Neural cell (in vitro differentiated cells): ENCODE measurements at regions not wholly inside any gene's neighbourhood (a gene's known extent, or its start where the extent isn't known, plus 50 kb on each side); places are given as distances from the start of the nearest gene placed in this dataset.

ENCODE experiments used
- H2AFZ ChIP-seq: fragments of 200-600, 300-800 bp; sonication (generic), shearing (Covaris generic); 2 replicates; pipeline ENCODE4 v1.6.0; 2014; ENCODE audit warnings: low read depth, mild to moderate bottlenecking, antibody characterized with exemption, low read length, moderate library complexity
- H3F3A ChIP-seq: fragments of 200-600 bp; shearing (Covaris generic); 2 replicates; pipeline ENCODE4 v1.6.1; 2016; ENCODE audit warnings: mild to moderate bottlenecking, moderate library complexity, mixed read lengths, antibody characterized with exemption, low read length; ENCODE audit not compliant: insufficient read depth, poor library complexity, severe bottlenecking
- H3K27ac ChIP-seq: fragments of 200-600, 300-800 bp; sonication (generic), shearing (Covaris generic); 2 replicates; pipeline ENCODE4 v1.5.1; 2014; ENCODE audit warnings: mild to moderate bottlenecking, low read length, moderate library complexity
- H3K27me3 ChIP-seq: fragments of 300-800, 200-600 bp; sonication (generic), shearing (Covaris generic); 2 replicates; pipeline ENCODE4 v1.6.0; 2014; ENCODE audit warnings: mild to moderate bottlenecking, low read depth, low read length, moderate library complexity; ENCODE audit not compliant: insufficient read depth
- H3K36me3 ChIP-seq: fragments of 300-800, 200-600 bp; sonication (generic), shearing (Covaris generic); 2 replicates; pipeline ENCODE4 v1.5.1; 2014; ENCODE audit warnings: mild to moderate bottlenecking, antibody characterized with exemption, low read length, moderate library complexity; ENCODE audit not compliant: insufficient read depth
- H3K4me2 ChIP-seq: fragments of 300-800, 200-600 bp; sonication (generic), shearing (Covaris generic); 2 replicates; pipeline ENCODE4 v1.6.0; 2014; ENCODE audit warnings: mild to moderate bottlenecking, low read length
- H3K4me3 ChIP-seq: fragments of 300-800, 200-600 bp; sonication (generic), shearing (Covaris generic); 2 replicates; pipeline ENCODE4 v1.5.1; 2014; ENCODE audit warnings: mild to moderate bottlenecking, low read length, moderate library complexity
- H3K79me2 ChIP-seq: fragments of 200-600 bp; shearing (Covaris generic); replicated peaks from 2 replicates; pipeline ENCODE4 v1.6.0; 2014; ENCODE audit warnings: mild to moderate bottlenecking, low read length, moderate library complexity; ENCODE audit not compliant: insufficient read depth
- H3K9ac ChIP-seq: fragments of 300-800, 200-600 bp; sonication (generic), shearing (Covaris generic); 2 replicates; pipeline ENCODE4 v1.6.1; 2016; ENCODE audit warnings: mild to moderate bottlenecking, low read length, mixed read lengths
- H3K9me2 ChIP-seq: fragments of 200-600 bp; shearing (Covaris generic); 2 replicates; pipeline ENCODE4 v1.6.1; 2016; ENCODE audit warnings: mild to moderate bottlenecking, low read length, mixed read lengths; ENCODE audit not compliant: insufficient read depth
- H3K9me3 ChIP-seq: fragments of 200-600, 300-800 bp; sonication (generic), shearing (Covaris generic); 2 replicates; pipeline ENCODE4 v1.6.1; 2016; ENCODE audit warnings: mild to moderate bottlenecking, mixed run types, low read length, moderate library complexity, mixed read lengths
- H4K20me1 ChIP-seq: fragments of 200-600 bp; shearing (Covaris generic); 2 replicates; pipeline ENCODE4 v1.6.1; 2016; ENCODE audit warnings: mild to moderate bottlenecking, mixed run types; ENCODE audit not compliant: insufficient read depth
- EP300 ChIP-seq: fragments of 450-650 bp; conservative IDR thresholded peaks from 2 replicates; pipeline ENCODE4 v1.6.1; 2014; ENCODE audit warnings: antibody characterized with exemption, mild to moderate bottlenecking, moderate library complexity; ENCODE audit not compliant: poor library complexity, severe bottlenecking
- EZH2 ChIP-seq: fragments of 200-600, 300-800 bp; shearing (Covaris generic), sonication (generic); IDR thresholded peaks from 2 replicates; pipeline ENCODE4 v1.6.1; 2014; ENCODE audit warnings: antibody characterized with exemption, low read length, borderline replicate concordance, mild to moderate bottlenecking; ENCODE audit not compliant: insufficient read depth, poor library complexity, severe bottlenecking
- MXI1 ChIP-seq: fragments of 450-650 bp; conservative IDR thresholded peaks from 2 replicates; pipeline ENCODE4 v1.6.1; 2014; ENCODE audit warnings: antibody characterized with exemption, mild to moderate bottlenecking; ENCODE audit not compliant: poor library complexity, severe bottlenecking
- POLR2AphosphoS5 ChIP-seq: IDR thresholded peaks from 2 replicates; pipeline ENCODE4 v1.6.1; 2012
- RAD21 ChIP-seq: fragments of 450-650 bp; conservative IDR thresholded peaks from 2 replicates; pipeline ENCODE4 v1.6.1; 2014; ENCODE audit warnings: antibody characterized with exemption, mild to moderate bottlenecking, moderate library complexity
- SMC3 ChIP-seq: fragments of 450-650 bp; conservative IDR thresholded peaks from 2 replicates; pipeline ENCODE4 v1.6.1; 2014; ENCODE audit warnings: antibody characterized with exemption, mild to moderate bottlenecking, moderate library complexity; ENCODE audit not compliant: poor library complexity
- TAF1 ChIP-seq: IDR thresholded peaks from 2 replicates; pipeline ENCODE4 v1.6.1; 2012; ENCODE audit warnings: low read depth
- TF ChIP-seq, protein P1 (sequence below): IDR thresholded peaks from 2 replicates; pipeline ENCODE4 v1.6.1; 2012; ENCODE audit warnings: borderline replicate concordance
- TF ChIP-seq, protein P2 (sequence below): fragments of 450-650 bp; IDR thresholded peaks from 2 replicates; pipeline ENCODE4 v1.5.1; 2014; ENCODE audit warnings: antibody characterized with exemption, mild to moderate bottlenecking, moderate library complexity; ENCODE audit not compliant: poor library complexity, severe bottlenecking

DNA sequence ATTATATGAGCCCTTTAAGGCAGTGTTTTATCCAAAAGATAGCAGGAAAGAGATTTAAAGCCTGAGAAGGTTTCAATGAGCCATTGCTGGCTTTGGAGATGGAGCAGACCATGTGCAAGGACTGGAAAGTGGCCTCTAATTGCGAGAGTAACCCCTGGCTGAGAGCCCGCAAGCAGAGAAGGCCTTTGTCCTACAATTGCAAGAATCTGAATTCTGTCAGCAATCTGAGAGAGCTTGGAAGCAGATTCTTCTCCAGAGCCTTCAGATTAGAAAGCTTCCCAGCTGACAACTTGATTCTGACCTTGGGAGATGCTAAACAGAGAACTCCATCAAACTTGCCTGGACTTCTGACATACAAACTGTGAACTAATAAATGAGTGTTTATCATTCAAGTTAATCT lies 528.7 kb upstream of the KLF12 start:
- Histone ChIP-seq H3K9me3 (no peaks in the 10 kb centered on the region), H3K9ac (no peak overlapping the region), H3K27me3 (no peaks in the 10 kb centered on the region), H3K9me2 (no peaks in the 10 kb centered on the region), H2AFZ (no peak overlapping the region), H3K4me3 (no peak overlapping the region), H3K79me2 (no peaks in the 10 kb centered on the region), H3K36me3 (no peaks in the 10 kb centered on the region), H3F3A (no peaks in the 10 kb centered on the region), H3K27ac (no peak overlapping the region), H3K4me2 (no peak overlapping the region), H4K20me1 (no peaks in the 10 kb centered on the region)
- TF ChIP-seq, protein P1, sequence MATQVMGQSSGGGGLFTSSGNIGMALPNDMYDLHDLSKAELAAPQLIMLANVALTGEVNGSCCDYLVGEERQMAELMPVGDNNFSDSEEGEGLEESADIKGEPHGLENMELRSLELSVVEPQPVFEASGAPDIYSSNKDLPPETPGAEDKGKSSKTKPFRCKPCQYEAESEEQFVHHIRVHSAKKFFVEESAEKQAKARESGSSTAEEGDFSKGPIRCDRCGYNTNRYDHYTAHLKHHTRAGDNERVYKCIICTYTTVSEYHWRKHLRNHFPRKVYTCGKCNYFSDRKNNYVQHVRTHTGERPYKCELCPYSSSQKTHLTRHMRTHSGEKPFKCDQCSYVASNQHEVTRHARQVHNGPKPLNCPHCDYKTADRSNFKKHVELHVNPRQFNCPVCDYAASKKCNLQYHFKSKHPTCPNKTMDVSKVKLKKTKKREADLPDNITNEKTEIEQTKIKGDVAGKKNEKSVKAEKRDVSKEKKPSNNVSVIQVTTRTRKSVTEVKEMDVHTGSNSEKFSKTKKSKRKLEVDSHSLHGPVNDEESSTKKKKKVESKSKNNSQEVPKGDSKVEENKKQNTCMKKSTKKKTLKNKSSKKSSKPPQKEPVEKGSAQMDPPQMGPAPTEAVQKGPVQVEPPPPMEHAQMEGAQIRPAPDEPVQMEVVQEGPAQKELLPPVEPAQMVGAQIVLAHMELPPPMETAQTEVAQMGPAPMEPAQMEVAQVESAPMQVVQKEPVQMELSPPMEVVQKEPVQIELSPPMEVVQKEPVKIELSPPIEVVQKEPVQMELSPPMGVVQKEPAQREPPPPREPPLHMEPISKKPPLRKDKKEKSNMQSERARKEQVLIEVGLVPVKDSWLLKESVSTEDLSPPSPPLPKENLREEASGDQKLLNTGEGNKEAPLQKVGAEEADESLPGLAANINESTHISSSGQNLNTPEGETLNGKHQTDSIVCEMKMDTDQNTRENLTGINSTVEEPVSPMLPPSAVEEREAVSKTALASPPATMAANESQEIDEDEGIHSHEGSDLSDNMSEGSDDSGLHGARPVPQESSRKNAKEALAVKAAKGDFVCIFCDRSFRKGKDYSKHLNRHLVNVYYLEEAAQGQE, result no peak
- TF ChIP-seq, protein P2, sequence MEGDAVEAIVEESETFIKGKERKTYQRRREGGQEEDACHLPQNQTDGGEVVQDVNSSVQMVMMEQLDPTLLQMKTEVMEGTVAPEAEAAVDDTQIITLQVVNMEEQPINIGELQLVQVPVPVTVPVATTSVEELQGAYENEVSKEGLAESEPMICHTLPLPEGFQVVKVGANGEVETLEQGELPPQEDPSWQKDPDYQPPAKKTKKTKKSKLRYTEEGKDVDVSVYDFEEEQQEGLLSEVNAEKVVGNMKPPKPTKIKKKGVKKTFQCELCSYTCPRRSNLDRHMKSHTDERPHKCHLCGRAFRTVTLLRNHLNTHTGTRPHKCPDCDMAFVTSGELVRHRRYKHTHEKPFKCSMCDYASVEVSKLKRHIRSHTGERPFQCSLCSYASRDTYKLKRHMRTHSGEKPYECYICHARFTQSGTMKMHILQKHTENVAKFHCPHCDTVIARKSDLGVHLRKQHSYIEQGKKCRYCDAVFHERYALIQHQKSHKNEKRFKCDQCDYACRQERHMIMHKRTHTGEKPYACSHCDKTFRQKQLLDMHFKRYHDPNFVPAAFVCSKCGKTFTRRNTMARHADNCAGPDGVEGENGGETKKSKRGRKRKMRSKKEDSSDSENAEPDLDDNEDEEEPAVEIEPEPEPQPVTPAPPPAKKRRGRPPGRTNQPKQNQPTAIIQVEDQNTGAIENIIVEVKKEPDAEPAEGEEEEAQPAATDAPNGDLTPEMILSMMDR, result no peak
- TF ChIP-seq EZH2 (no peak), TAF1 (no peak), MXI1 (no peak), POLR2AphosphoS5 (no peak), SMC3 (no peak), EP300 (no peak), RAD21 (no peak)

DNA sequence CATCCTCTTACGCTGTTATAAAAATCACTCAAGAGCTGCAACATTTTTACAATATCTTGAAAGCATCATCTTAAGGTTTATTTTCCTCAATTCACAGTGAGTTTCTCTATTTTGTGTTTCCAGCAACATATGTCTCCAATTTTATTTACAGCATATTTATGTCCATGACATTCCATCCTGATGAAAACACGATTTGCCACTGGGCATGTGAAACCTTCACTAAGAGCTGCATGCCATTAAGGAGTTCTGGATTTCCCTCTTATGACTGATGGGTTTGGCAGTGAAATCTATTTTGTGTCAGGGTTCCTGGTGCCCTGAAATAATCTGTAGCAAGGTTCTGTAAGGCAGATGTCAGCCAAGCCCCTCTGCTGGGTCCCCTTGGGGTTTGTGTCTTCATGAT lies 527.6 kb upstream of the KLF12 start:
- Histone ChIP-seq H3K27ac (no peak overlapping the region), H4K20me1 (no peaks in the 10 kb centered on the region), H3K4me2 (no peak overlapping the region), H3K9ac (no peak overlapping the region), H3F3A (no peaks in the 10 kb centered on the region), H3K9me2 (no peaks in the 10 kb centered on the region), H3K79me2 (no peaks in the 10 kb centered on the region), H3K4me3 (no peak overlapping the region), H2AFZ (no peak overlapping the region), H3K36me3 (no peaks in the 10 kb centered on the region), H3K27me3 (no peaks in the 10 kb centered on the region), H3K9me3 (no peaks in the 10 kb centered on the region)
- TF ChIP-seq SMC3, result no peak
- TF ChIP-seq, protein P2, result no peak
- TF ChIP-seq EP300, result no peak
- TF ChIP-seq POLR2AphosphoS5, result no peak
- TF ChIP-seq, protein P1, result no peak
- TF ChIP-seq MXI1, result no peak
- TF ChIP-seq RAD21, result no peak
- TF ChIP-seq EZH2, result no peak
- no peak for TF ChIP-seq TAF1
